SK-N-SH (cell line): ENCODE measurements at regions not wholly inside any gene's neighbourhood (a gene's known extent, or its start where the extent isn't known, plus 50 kb on each side); places are given as distances from the start of the nearest gene placed in this dataset.

ENCODE experiments used
- CTCF ChIA-PET: fragments of 300-600, 350-600 bp; formaldehyde crosslinking; extraction: SDS; loops from one replicate; lab custom pipeline; 2021; lab: Yijun Ruan, JAX
- POLR2A ChIA-PET: fragments of 350-600 bp; sonication (Branson Sonifier 250); formaldehyde crosslinking; extraction: SDS; loops from one replicate; lab custom pipeline; 2020; ENCODE audit warnings: antibody characterized with exemption, inconsistent platforms; lab: Yijun Ruan, JAX
- DNase-seq: peaks from one replicate; pipeline ENCODE4 v3.0.0; 2012
- H2AFZ ChIP-seq: fragments of 200-600 bp; sonication (generic); 2 replicates; pipeline ENCODE4 v1.8.1; 2016; ENCODE audit warnings: antibody characterized with exemption, mild to moderate bottlenecking, low read depth
- H3F3A ChIP-seq: fragments of 200-600 bp; sonication (generic); replicated peaks from 2 replicates; pipeline ENCODE3; 2016; ENCODE audit warnings: antibody characterized with exemption, mild to moderate bottlenecking; ENCODE audit not compliant: insufficient read depth
- H3K27ac ChIP-seq, 2 experiments: fragments of 200-500 bp in 1 of 2; fragments of 200-600 bp in 1 of 2; sonication (Bioruptor generic) in 1 of 2; sonication (generic), shearing (Covaris generic) in 1 of 2; 2 replicates each; pipeline versions ENCODE4 v1.5.1 to v1.6.1; 2014 to 2016; ENCODE audit warnings: low read depth in 2 of 2, inconsistent platforms in 1 of 2, low read length in 1 of 2, mild to moderate bottlenecking in 1 of 2, mixed read lengths in 1 of 2
- H3K27me3 ChIP-seq: fragments of 200-600 bp; sonication (generic), shearing (Covaris generic); 2 replicates; pipeline ENCODE4 v1.6.1; 2016; ENCODE audit warnings: mixed run types; ENCODE audit not compliant: insufficient read depth
- H3K36me3 ChIP-seq, 2 experiments: fragments of 200-500 bp in 1 of 2; fragments of 200-600 bp in 1 of 2; sonication (Bioruptor generic) in 1 of 2; sonication (generic) in 1 of 2; replicated peaks in 1 of 2; 2 replicates each; pipeline versions ENCODE3 to v1.5.1; 2014 to 2016; ENCODE audit warnings: low read length in 1 of 2, mild to moderate bottlenecking in 1 of 2; ENCODE audit not compliant: insufficient read depth in 2 of 2, control insufficient read depth in 1 of 2
- H3K4me1 ChIP-seq, 2 experiments: fragments of 200-500 bp in 1 of 2; fragments of 200-600 bp in 1 of 2; sonication (Bioruptor generic) in 1 of 2; sonication (generic), shearing (Covaris generic) in 1 of 2; 2 replicates each; pipeline versions ENCODE4 v1.5.1 to v1.6.1; 2014 to 2016; ENCODE audit warnings: low read depth in 1 of 2, low read length in 1 of 2, mixed run types in 1 of 2; ENCODE audit not compliant: insufficient read depth in 2 of 2, control insufficient read depth in 1 of 2
- H3K4me2 ChIP-seq: fragments of 200-600 bp; sonication (generic), shearing (Covaris generic); 2 replicates; pipeline ENCODE4 v1.6.1; 2017; ENCODE audit warnings: mixed run types
- H3K4me3 ChIP-seq, 2 experiments: fragments of 200-500 bp in 1 of 2; fragments of 200-600 bp in 1 of 2; sonication (Bioruptor generic) in 1 of 2; sonication (generic), shearing (Covaris generic) in 1 of 2; 2 replicates each; pipeline versions ENCODE4 v1.5.1 to v1.8.1; 2014 to 2016; ENCODE audit warnings: low read depth in 2 of 2, inconsistent platforms in 1 of 2, low read length in 1 of 2, mild to moderate bottlenecking in 1 of 2, mixed read lengths in 1 of 2, moderate library complexity in 1 of 2
- H3K79me2 ChIP-seq: fragments of 200-600 bp; sonication (generic); 2 replicates; pipeline ENCODE4 v1.8.1; 2017; ENCODE audit warnings: mild to moderate bottlenecking; ENCODE audit not compliant: insufficient read depth
- H3K9ac ChIP-seq: fragments of 200-600 bp; sonication (generic); 2 replicates; pipeline ENCODE4 v1.6.1; 2017; ENCODE audit warnings: mixed run types
- H3K9me2 ChIP-seq: fragments of 200-600 bp; sonication (generic); 2 replicates; pipeline ENCODE4 v1.6.1; 2017; ENCODE audit warnings: mixed run types
- H3K9me3 ChIP-seq: fragments of 200-600 bp; sonication (generic); 2 replicates; pipeline ENCODE4 v1.6.1; 2017; ENCODE audit warnings: mixed run types, mild to moderate bottlenecking, moderate library complexity
- H4K20me1 ChIP-seq: fragments of 200-600 bp; sonication (generic); 2 replicates; pipeline ENCODE4 v1.6.1; 2017; ENCODE audit warnings: mild to moderate bottlenecking, mixed run types; ENCODE audit not compliant: insufficient read depth
- ELF1 ChIP-seq: IDR thresholded peaks from 2 replicates; pipeline ENCODE4 v1.4.0; 2012
- EP300 ChIP-seq, 2 experiments: IDR thresholded peaks; 2 replicates each; pipeline versions ENCODE4 v1.4.0 to v1.6.1; 2012; ENCODE audit warnings: borderline replicate concordance in 1 of 2, low read depth in 1 of 2, low read length in 1 of 2
- EZH2phosphoT487 ChIP-seq: fragments of 200-600 bp; sonication (generic); IDR thresholded peaks from 2 replicates; pipeline ENCODE4 v1.6.1; 2017; ENCODE audit warnings: low read depth, mixed run types, mild to moderate bottlenecking, antibody characterized with exemption, moderate library complexity, borderline replicate concordance
- FOSL2 ChIP-seq: IDR thresholded peaks from 2 replicates; pipeline ENCODE4 v1.4.0; 2012; ENCODE audit warnings: low read depth, mild to moderate bottlenecking, moderate library complexity, borderline replicate concordance
- FOXJ3 ChIP-seq: sonication (generic); formaldehyde crosslinking; IDR thresholded peaks from 2 replicates; pipeline ENCODE4 v1.5.1; 2020; ENCODE audit warnings: mild to moderate bottlenecking, missing genetic modification reagents
- FOXM1 ChIP-seq: IDR thresholded peaks from 2 replicates; pipeline ENCODE4 v1.4.0; 2012; ENCODE audit warnings: low read depth, mild to moderate bottlenecking
- GABPA ChIP-seq: IDR thresholded peaks from 2 replicates; pipeline ENCODE4 v1.4.0; 2012; ENCODE audit warnings: low read depth, mild to moderate bottlenecking
- GATA2 ChIP-seq: sonication (generic); formaldehyde crosslinking; IDR thresholded peaks from 2 replicates; pipeline ENCODE4 v1.5.0; 2020; ENCODE audit warnings: mild to moderate bottlenecking, missing genetic modification reagents
- JUND ChIP-seq: IDR thresholded peaks from 2 replicates; pipeline ENCODE4 v1.4.0; 2012
- MXI1 ChIP-seq: IDR thresholded peaks from 2 replicates; pipeline ENCODE4 v1.6.1; 2012; ENCODE audit warnings: mild to moderate bottlenecking, low read depth, low read length, improper control_type of control experiment
- RAD21 ChIP-seq: IDR thresholded peaks from 2 replicates; pipeline ENCODE4 v1.6.1; 2012; ENCODE audit warnings: mild to moderate bottlenecking, low read length
- RCOR1 ChIP-seq: fragments of 150-350 bp; IDR thresholded peaks from 2 replicates; pipeline ENCODE4 v1.6.1; 2017; ENCODE audit warnings: antibody characterized with exemption, low read length
- RFX5 ChIP-seq: IDR thresholded peaks from 2 replicates; pipeline ENCODE4 v1.6.1; 2012; ENCODE audit warnings: mild to moderate bottlenecking, improper control_type of control experiment, low read length
- SMC3 ChIP-seq: IDR thresholded peaks from 2 replicates; pipeline ENCODE4 v1.6.1; 2012; ENCODE audit warnings: low read depth, low read length, improper control_type of control experiment
- TEAD4 ChIP-seq: IDR thresholded peaks from 2 replicates; pipeline ENCODE4 v1.4.0; 2012; ENCODE audit warnings: mild to moderate bottlenecking, borderline replicate concordance; ENCODE audit not compliant: insufficient read depth
- WGBS: methylation state at CpG from one replicate; pipeline ENCODE4 v1.1.6; 2017; ENCODE audit warnings: low lambda C conversion rate; 5-methylcytosine and 5-hydroxymethylcytosine counted together
- TF ChIP-seq, protein P1 (sequence below): IDR thresholded peaks from 2 replicates; pipeline ENCODE4; 2012
- TF ChIP-seq, protein P2 (sequence below): fragments of 150-350 bp; IDR thresholded peaks from 2 replicates; pipeline ENCODE4 v1.6.1; 2017; ENCODE audit warnings: antibody characterized with exemption, low read length, low read depth, borderline replicate concordance
- TF ChIP-seq, protein P3 (sequence below): IDR thresholded peaks from 2 replicates; pipeline ENCODE4 v1.4.0; 2012; ENCODE audit warnings: low read depth, borderline replicate concordance
- TF ChIP-seq, protein P4 (sequence below): IDR thresholded peaks from 2 replicates; pipeline ENCODE4 v1.6.1; 2012; ENCODE audit warnings: mild to moderate bottlenecking, low read depth, low read length, moderate library complexity
- TF ChIP-seq, protein P5 (sequence below): IDR thresholded peaks from 2 replicates; pipeline ENCODE4 v1.4.0; 2012; ENCODE audit warnings: low read depth

DNA sequence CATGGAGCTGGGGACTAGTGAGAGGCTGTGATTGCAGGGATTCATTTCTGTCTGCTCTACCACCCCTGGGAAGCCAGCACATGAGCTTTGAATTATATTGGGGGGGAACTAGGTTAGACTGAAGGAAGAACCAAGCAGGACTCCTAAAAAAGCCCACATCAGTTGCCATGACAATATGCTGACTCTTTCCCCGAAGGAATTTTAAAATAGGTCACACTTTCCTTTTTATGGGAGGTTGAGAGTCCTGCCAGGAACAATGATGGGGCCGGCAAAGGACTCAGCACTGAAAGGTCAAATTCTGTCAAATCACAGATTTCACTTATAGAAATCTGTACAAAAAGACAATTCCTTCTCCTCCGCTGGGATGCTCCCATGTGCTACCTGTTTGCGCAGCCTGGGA is 130.8 kb downstream of the ZNF621 start (continued):
- no peak for TF ChIP-seq RFX5
- TF ChIP-seq FOXJ3: no peak

DNA sequence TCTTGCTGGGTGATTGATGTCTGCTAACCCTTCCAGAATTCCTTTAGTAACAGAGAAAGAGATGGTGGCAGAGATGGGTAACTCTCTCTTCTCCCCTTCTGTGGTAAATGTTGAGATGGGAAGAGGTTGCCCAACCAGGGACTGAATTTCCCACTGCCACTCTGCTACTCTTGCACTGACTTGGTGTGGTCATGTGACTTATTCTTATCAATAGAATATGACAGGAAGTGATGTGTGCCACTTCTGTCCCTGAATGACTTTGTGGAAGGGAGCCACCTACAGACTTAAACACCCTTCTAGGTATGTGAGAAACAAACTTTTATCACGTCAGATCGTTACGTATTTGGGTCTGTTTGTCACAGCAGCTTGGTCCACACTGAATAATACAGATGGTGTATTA is 132.9 kb downstream of the ZNF621 start:
- Histone ChIP-seq H3K4me3 (no peak overlapping the region), H3K4me2 (no peak overlapping the region), H3K4me1 (peaks cover 0 to 3% of the 10 kb centered on the region in 2 experiments; a peak in 1 of 4 replicates), H4K20me1 (no peaks in the 10 kb centered on the region), H3K36me3 (no peaks in the 10 kb centered on the region), H3K9ac (no peak overlapping the region), H2AFZ (no peak overlapping the region), H3K79me2 (no peaks in the 10 kb centered on the region), H3K9me2 (no peaks in the 10 kb centered on the region), H3K27ac (no peak overlapping the region), H3F3A (no peaks in the 10 kb centered on the region), H3K9me3 (no peaks in the 10 kb centered on the region), H3K27me3 (no peaks in the 10 kb centered on the region)
- CTCF ChIA-PET: no interaction called here
- WGBS: 64% methylated on average over 3 of the region's 3 CpGs
- POLR2A ChIA-PET: no interaction called here
- DNase-seq: no peak
- TF ChIP-seq TEAD4: no peak
- TF ChIP-seq SMC3: no peak
- no peak for TF ChIP-seq RFX5
- TF ChIP-seq RAD21: no peak
- TF ChIP-seq JUND: no peak
- no peak for TF ChIP-seq MXI1
- TF ChIP-seq, protein P1, sequence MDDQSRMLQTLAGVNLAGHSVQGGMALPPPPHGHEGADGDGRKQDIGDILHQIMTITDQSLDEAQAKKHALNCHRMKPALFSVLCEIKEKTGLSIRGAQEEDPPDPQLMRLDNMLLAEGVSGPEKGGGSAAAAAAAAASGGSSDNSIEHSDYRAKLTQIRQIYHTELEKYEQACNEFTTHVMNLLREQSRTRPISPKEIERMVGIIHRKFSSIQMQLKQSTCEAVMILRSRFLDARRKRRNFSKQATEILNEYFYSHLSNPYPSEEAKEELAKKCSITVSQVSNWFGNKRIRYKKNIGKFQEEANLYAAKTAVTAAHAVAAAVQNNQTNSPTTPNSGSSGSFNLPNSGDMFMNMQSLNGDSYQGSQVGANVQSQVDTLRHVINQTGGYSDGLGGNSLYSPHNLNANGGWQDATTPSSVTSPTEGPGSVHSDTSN: no peak
- TF ChIP-seq, protein P2, sequence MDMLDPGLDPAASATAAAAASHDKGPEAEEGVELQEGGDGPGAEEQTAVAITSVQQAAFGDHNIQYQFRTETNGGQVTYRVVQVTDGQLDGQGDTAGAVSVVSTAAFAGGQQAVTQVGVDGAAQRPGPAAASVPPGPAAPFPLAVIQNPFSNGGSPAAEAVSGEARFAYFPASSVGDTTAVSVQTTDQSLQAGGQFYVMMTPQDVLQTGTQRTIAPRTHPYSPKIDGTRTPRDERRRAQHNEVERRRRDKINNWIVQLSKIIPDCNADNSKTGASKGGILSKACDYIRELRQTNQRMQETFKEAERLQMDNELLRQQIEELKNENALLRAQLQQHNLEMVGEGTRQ: no peak
- TF ChIP-seq FOSL2: no peak
- no peak for TF ChIP-seq RCOR1
- no peak for TF ChIP-seq ELF1
- TF ChIP-seq, protein P3, sequence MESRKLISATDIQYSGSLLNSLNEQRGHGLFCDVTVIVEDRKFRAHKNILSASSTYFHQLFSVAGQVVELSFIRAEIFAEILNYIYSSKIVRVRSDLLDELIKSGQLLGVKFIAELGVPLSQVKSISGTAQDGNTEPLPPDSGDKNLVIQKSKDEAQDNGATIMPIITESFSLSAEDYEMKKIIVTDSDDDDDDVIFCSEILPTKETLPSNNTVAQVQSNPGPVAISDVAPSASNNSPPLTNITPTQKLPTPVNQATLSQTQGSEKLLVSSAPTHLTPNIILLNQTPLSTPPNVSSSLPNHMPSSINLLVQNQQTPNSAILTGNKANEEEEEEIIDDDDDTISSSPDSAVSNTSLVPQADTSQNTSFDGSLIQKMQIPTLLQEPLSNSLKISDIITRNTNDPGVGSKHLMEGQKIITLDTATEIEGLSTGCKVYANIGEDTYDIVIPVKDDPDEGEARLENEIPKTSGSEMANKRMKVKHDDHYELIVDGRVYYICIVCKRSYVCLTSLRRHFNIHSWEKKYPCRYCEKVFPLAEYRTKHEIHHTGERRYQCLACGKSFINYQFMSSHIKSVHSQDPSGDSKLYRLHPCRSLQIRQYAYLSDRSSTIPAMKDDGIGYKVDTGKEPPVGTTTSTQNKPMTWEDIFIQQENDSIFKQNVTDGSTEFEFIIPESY: no peak

DNA sequence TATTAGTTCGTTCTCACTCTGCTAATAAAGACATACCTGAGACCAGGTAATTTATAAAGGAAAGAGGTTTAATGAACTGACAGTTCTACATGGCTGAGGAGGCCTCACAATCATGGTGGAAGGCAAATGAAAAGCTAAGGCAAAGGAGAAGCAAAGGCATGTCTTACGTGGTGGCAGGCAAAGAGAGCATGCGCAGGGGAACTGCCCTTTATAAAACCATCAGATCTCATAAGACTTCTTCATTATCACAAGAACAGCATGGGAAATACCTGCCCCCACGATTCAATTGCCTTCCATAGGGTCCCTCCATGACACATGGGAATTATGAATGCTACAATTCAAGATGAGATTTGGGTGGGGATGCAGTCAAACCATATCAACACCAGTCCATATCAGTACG is 133.5 kb downstream of the ZNF621 start:
- Histone ChIP-seq H3K4me1 (no peaks in the 10 kb centered on the region; a peak in 1 of 4 replicates), H3K27ac (no peak overlapping the region), H3K4me2 (no peak overlapping the region), H3K27me3 (no peaks in the 10 kb centered on the region), H3K9me2 (no peaks in the 10 kb centered on the region), H3K36me3 (no peaks in the 10 kb centered on the region), H3K9ac (no peak overlapping the region), H2AFZ (no peak overlapping the region), H3K79me2 (no peaks in the 10 kb centered on the region), H3K4me3 (no peak overlapping the region), H3K9me3 (no peaks in the 10 kb centered on the region), H4K20me1 (no peaks in the 10 kb centered on the region), H3F3A (no peaks in the 10 kb centered on the region)
- CTCF ChIA-PET: no interaction called here
- no peak for DNase-seq
- POLR2A ChIA-PET: no interaction called here
- 17% methylated on average over 5 of the region's 5 CpGs for WGBS
- TF ChIP-seq ELF1 (no peak), EZH2phosphoT487 (no peak), GABPA (no peak), FOSL2 (no peak), FOXM1 (no peak), MXI1 (no peak), GATA2 (CRISPR knock-in tag) (no peak), EP300 (IDR thresholded peaks at IDR 0.05; ENCODE audit: borderline replicate concordance in 1 of 2, low read depth in 1 of 2, low read length in 1 of 2) (no peak)
- TF ChIP-seq, protein P4, sequence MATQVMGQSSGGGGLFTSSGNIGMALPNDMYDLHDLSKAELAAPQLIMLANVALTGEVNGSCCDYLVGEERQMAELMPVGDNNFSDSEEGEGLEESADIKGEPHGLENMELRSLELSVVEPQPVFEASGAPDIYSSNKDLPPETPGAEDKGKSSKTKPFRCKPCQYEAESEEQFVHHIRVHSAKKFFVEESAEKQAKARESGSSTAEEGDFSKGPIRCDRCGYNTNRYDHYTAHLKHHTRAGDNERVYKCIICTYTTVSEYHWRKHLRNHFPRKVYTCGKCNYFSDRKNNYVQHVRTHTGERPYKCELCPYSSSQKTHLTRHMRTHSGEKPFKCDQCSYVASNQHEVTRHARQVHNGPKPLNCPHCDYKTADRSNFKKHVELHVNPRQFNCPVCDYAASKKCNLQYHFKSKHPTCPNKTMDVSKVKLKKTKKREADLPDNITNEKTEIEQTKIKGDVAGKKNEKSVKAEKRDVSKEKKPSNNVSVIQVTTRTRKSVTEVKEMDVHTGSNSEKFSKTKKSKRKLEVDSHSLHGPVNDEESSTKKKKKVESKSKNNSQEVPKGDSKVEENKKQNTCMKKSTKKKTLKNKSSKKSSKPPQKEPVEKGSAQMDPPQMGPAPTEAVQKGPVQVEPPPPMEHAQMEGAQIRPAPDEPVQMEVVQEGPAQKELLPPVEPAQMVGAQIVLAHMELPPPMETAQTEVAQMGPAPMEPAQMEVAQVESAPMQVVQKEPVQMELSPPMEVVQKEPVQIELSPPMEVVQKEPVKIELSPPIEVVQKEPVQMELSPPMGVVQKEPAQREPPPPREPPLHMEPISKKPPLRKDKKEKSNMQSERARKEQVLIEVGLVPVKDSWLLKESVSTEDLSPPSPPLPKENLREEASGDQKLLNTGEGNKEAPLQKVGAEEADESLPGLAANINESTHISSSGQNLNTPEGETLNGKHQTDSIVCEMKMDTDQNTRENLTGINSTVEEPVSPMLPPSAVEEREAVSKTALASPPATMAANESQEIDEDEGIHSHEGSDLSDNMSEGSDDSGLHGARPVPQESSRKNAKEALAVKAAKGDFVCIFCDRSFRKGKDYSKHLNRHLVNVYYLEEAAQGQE: no peak
- TF ChIP-seq, protein P5, sequence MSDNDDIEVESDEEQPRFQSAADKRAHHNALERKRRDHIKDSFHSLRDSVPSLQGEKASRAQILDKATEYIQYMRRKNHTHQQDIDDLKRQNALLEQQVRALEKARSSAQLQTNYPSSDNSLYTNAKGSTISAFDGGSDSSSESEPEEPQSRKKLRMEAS: no peak
